Caco-2 (cell line): ENCODE measurements at regions not wholly inside any gene's neighbourhood (a gene's known extent, or its start where the extent isn't known, plus 50 kb on each side); places are given as distances from the start of the nearest gene placed in this dataset.

Experiments
- BruUV-seq: library from RNA; stranded (reverse); fragments of 400-500 nt; replicated peaks from 2 replicates; lab custom pipeline; 2021; lab: Mats Ljungman, UMichigan
- CTCF ChIA-PET: fragments of 300-600 bp; sonication (Branson Sonifier 250); formaldehyde crosslinking; loops from one replicate; lab custom pipeline; 2022; ENCODE audit warnings: antibody characterized with exemption; lab: Charles Lee
- POLR2A ChIA-PET: fragments of 300-600 bp; sonication (Branson Sonifier 250); formaldehyde crosslinking; loops from one replicate; lab custom pipeline; 2022; ENCODE audit warnings: antibody characterized with exemption; lab: Charles Lee
- DNase-seq, 2 experiments: peaks; one replicate each; pipeline versions ENCODE4 v3.0.0 to v3.0.0-alpha.2; 2020 to 2022
- H3K27me3 ChIP-seq: replicated peaks from 2 replicates; pipeline ENCODE4 v1.6.0; 2011; ENCODE audit warnings: low read length; ENCODE audit not compliant: control insufficient read depth, insufficient read depth
- H3K36me3 ChIP-seq: 2 replicates; pipeline ENCODE4 v1.5.1; 2011; ENCODE audit warnings: low read length; ENCODE audit not compliant: control insufficient read depth, insufficient read depth
- H3K4me1 ChIP-seq: fragments of 250-450 bp; sonication (Bioruptor Pico); 2 replicates; pipeline ENCODE4 v1.5.1; 2020; ENCODE audit warnings: mild to moderate bottlenecking
- H3K4me3 ChIP-seq: 2 replicates; pipeline ENCODE4 v1.5.1; 2011; ENCODE audit warnings: low read depth, mild to moderate bottlenecking, control low read depth, low read length
- H3K9me3 ChIP-seq: fragments of 250-450 bp; sonication (Bioruptor Pico); 2 replicates; pipeline ENCODE4 v1.5.1; 2020; ENCODE audit warnings: mild to moderate bottlenecking, moderate library complexity
- H3K27ac Mint-ChIP-seq: one replicate; pipeline ENCODE4 v1.8.0; 2022; ENCODE audit warnings: mixed read lengths; ENCODE audit not compliant: unreplicated experiment
- H3K27me3 Mint-ChIP-seq: one replicate; pipeline ENCODE4 v1.8.0; 2022; ENCODE audit warnings: mixed read lengths; ENCODE audit not compliant: insufficient read depth, unreplicated experiment
- H3K36me3 Mint-ChIP-seq: one replicate; pipeline ENCODE4 v1.8.0; 2022; ENCODE audit warnings: mild to moderate bottlenecking, mixed read lengths; ENCODE audit not compliant: insufficient read depth, unreplicated experiment
- H3K4me1 Mint-ChIP-seq: one replicate; pipeline ENCODE4 v1.8.0; 2022; ENCODE audit warnings: low read depth, mixed read lengths; ENCODE audit not compliant: unreplicated experiment
- H3K4me3 Mint-ChIP-seq: one replicate; pipeline ENCODE4 v1.8.0; 2022; ENCODE audit warnings: mild to moderate bottlenecking, moderate library complexity, mixed read lengths; ENCODE audit not compliant: unreplicated experiment
- H3K9me3 Mint-ChIP-seq: one replicate; pipeline ENCODE4 v1.8.0; 2022; ENCODE audit warnings: mixed read lengths; ENCODE audit not compliant: unreplicated experiment
- intact Hi-C: fragments of 100-400 bp; cut with micrococcal nuclease; formaldehyde crosslinking; loops from one replicate; pipeline ENCODE4 v1.10.0; 2022; ENCODE audit not compliant: unreplicated experiment
- TF ChIP-seq, protein P1 (sequence below), 2 experiments: fragments of 200-600 bp in 1 of 2; IDR thresholded peaks; 1 replicate in 1 of 2; 2 replicates in 1 of 2; pipeline versions ENCODE4 v1.5.1 to v1.8.0; 2011 to 2022; ENCODE audit warnings: antibody characterized with exemption in 1 of 2, control low read depth in 1 of 2, inconsistent platforms in 1 of 2, low read depth in 1 of 2, low read length in 1 of 2, mild to moderate bottlenecking in 1 of 2, moderate library complexity in 1 of 2; ENCODE audit not compliant: insufficient read depth in 1 of 2, severe bottlenecking in 1 of 2, unreplicated experiment in 1 of 2

DNA sequence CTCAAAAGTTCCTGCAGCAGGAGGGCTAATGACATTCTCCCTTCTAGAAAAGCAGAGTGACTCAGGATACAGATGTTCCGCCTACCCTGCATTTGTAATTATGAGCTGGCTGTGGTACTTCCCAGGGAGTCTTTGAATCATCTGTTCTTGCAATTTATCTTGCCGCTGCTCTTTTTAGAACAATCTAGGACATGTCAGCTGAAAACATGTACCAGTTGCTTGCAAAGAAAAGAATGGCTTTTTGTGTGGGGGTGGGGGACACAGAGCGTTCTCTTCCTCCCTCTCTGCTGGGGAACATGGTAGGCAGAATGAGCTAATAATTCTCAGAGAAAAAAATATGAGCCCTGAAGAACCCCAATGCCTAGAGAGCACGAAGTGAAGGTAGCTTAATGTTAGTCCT lies 51.7 kb upstream of the TUT7 start:
- H3K9me3 ChIP-seq, result no peaks in the 10 kb centered on the region
- ChIA-PET CTCF (no interaction called here), POLR2A (no interaction called here)
- peak overlapping the region; percentile 29 for H3K27ac Mint-ChIP-seq
- peaks cover 22% of the 10 kb centered on the region for H3K4me1 Mint-ChIP-seq
- H3K27me3 Mint-ChIP-seq, result no peaks in the 10 kb centered on the region
- no peak overlapping the region for H3K4me3 Mint-ChIP-seq
- peaks cover 17% of the 10 kb centered on the region for H3K4me1 ChIP-seq
- H3K36me3 Mint-ChIP-seq, result no peaks in the 10 kb centered on the region
- BruUV-seq, result no TSS peak
- no peak for DNase-seq
- no peak overlapping the region for H3K4me3 ChIP-seq
- intact Hi-C loops, result no loop called here
- H3K27me3 ChIP-seq, result no peaks in the 10 kb centered on the region
- TF ChIP-seq, protein P1, sequence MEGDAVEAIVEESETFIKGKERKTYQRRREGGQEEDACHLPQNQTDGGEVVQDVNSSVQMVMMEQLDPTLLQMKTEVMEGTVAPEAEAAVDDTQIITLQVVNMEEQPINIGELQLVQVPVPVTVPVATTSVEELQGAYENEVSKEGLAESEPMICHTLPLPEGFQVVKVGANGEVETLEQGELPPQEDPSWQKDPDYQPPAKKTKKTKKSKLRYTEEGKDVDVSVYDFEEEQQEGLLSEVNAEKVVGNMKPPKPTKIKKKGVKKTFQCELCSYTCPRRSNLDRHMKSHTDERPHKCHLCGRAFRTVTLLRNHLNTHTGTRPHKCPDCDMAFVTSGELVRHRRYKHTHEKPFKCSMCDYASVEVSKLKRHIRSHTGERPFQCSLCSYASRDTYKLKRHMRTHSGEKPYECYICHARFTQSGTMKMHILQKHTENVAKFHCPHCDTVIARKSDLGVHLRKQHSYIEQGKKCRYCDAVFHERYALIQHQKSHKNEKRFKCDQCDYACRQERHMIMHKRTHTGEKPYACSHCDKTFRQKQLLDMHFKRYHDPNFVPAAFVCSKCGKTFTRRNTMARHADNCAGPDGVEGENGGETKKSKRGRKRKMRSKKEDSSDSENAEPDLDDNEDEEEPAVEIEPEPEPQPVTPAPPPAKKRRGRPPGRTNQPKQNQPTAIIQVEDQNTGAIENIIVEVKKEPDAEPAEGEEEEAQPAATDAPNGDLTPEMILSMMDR (IDR thresholded peaks at IDR 0.05; ENCODE audit: insufficient read depth in 1 of 2, low read depth in 1 of 2, low read length in 1 of 2, severe bottlenecking in 1 of 2, unreplicated experiment in 1 of 2), result no peak
- no peaks in the 10 kb centered on the region for H3K36me3 ChIP-seq
- H3K9me3 Mint-ChIP-seq, result no peaks in the 10 kb centered on the region

DNA sequence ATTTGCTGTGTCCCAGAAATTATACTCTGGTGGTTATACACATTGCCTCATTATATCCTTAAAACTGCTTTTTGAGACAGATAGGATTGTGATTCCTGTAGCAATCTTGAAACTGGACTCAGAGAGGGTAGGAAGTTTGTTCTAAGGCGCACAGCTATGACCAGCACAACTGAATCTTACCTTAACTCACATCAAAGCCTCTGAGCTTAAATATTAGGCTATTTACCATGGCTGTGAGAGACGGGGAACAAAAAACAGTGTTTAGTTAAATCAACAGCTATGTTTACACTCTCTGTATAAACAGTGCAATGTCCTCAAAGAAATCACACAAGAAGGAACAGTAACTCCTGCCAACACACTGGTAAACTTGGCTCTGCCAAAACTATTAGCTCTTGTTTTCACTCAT lies 50.9 kb upstream of the TUT7 start:
- TF ChIP-seq, protein P1 (IDR thresholded peaks at IDR 0.05; ENCODE audit: insufficient read depth in 1 of 2, low read depth in 1 of 2, low read length in 1 of 2, severe bottlenecking in 1 of 2, unreplicated experiment in 1 of 2), result no peak
- Mint-ChIP-seq H3K36me3 (no peaks in the 10 kb centered on the region), H3K4me1 (peaks cover 22% of the 10 kb centered on the region), H3K27me3 (no peaks in the 10 kb centered on the region), H3K4me3 (no peak overlapping the region), H3K9me3 (no peaks in the 10 kb centered on the region), H3K27ac (no peak overlapping the region)
- ChIA-PET POLR2A (no interaction called here), CTCF (no interaction called here)
- Histone ChIP-seq H3K27me3 (no peaks in the 10 kb centered on the region), H3K36me3 (no peaks in the 10 kb centered on the region), H3K4me1 (peaks cover 17% of the 10 kb centered on the region), H3K4me3 (no peak overlapping the region), H3K9me3 (no peaks in the 10 kb centered on the region)
- BruUV-seq, result no TSS peak
- intact Hi-C loops, result no loop called here
- DNase-seq, result peak in 1 of 2 experiments; percentile 4
